Activated CD4-positive, alpha-beta memory T cell treated with anti-CD3 and anti-CD28 coated beads, Interleukin-2, amount 10 ng/mL, durations not matched to agents 7 days and 5 days (primary cell): ENCODE measurements at regions not wholly inside any gene's neighbourhood (a gene's known extent, or its start where the extent isn't known, plus 50 kb on each side); places are given as distances from the start of the nearest gene placed in this dataset.

Source experiments
- CTCF ChIA-PET: fragments of 350-600 bp; sonication (Branson Sonifier 250); formaldehyde crosslinking; loops from one replicate; lab custom pipeline; 2021; ENCODE audit warnings: antibody characterized with exemption, inconsistent platforms; lab: Charles Lee
- POLR2A ChIA-PET: fragments of 350-600 bp; sonication (Branson Sonifier 250); formaldehyde crosslinking; loops from one replicate; lab custom pipeline; 2021; ENCODE audit warnings: antibody characterized with exemption; lab: Charles Lee
- DNase-seq: peaks from one replicate; pipeline ENCODE4 v3.0.0-alpha.2; 2020
- H3K27ac Mint-ChIP-seq: one replicate; pipeline ENCODE4 v1.8.0; 2021; ENCODE audit warnings: mild to moderate bottlenecking, mixed read lengths
- H3K27me3 Mint-ChIP-seq: one replicate; pipeline ENCODE4 v1.8.0; 2021; ENCODE audit warnings: mixed read lengths
- H3K36me3 Mint-ChIP-seq: one replicate; pipeline ENCODE4 v1.8.0; 2021; ENCODE audit warnings: low read depth, mixed read lengths
- H3K4me1 Mint-ChIP-seq: one replicate; pipeline ENCODE4 v1.8.0; 2021; ENCODE audit warnings: mixed read lengths
- H3K4me3 Mint-ChIP-seq: one replicate; pipeline ENCODE4 v1.8.0; 2021; ENCODE audit warnings: mild to moderate bottlenecking, mixed read lengths
- H3K9me3 Mint-ChIP-seq: one replicate; pipeline ENCODE4 v1.8.0; 2021; ENCODE audit warnings: mixed read lengths

GRCh38 chr2:126802316-126802715, 96.4 kb upstream of the TEX51 start:
- H3K27me3 Mint-ChIP-seq: peaks cover 3% of the 10 kb centered on the region
- no peaks in the 10 kb centered on the region for H3K36me3 Mint-ChIP-seq
- no peak overlapping the region for H3K27ac Mint-ChIP-seq
- POLR2A ChIA-PET: no interaction called here
- H3K4me1 Mint-ChIP-seq: no peaks in the 10 kb centered on the region
- CTCF ChIA-PET: no interaction called here
- DNase-seq: no peak
- H3K9me3 Mint-ChIP-seq: no peaks in the 10 kb centered on the region
- H3K4me3 Mint-ChIP-seq: no peak overlapping the region

DNA sequence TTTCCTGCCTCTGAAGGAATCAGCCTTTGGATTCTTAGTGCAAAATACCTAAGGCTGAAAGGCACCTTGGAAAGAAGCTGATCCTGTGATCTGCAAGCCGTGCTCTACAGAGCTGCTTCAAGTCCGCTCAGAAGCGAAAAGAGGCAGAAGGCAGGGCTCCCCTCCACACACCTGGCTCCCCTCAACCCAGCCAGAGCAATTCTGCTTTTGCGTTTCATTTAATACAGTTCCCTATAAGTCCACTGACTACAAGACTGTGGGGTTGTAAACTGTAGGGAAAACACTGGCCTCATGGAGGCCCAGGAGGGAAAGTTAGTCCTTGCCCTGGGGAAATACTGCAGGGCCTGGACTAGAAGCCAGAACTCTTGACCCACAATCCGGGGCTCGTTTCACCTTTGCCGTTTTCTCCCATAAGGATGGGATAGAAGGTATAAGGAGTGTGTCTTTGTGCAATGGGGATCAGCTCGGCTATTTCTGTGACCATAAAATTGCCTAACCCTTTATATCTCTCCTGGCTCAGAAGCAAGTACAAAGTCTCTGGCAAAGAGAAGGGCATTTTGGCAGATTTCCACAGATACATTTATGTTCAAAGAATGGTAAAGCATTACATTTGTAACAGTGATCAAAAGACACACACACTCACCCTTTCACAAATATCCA, 95.8 kb upstream of the TEX51 start:
- Mint-ChIP-seq H3K4me1 (no peaks in the 10 kb centered on the region), H3K27me3 (peaks cover 3% of the 10 kb centered on the region), H3K9me3 (no peaks in the 10 kb centered on the region), H3K4me3 (no peak overlapping the region), H3K27ac (no peak overlapping the region), H3K36me3 (no peaks in the 10 kb centered on the region)
- CTCF ChIA-PET: no interaction called here
- DNase-seq: no peak
- POLR2A ChIA-PET: no interaction called here

DNA sequence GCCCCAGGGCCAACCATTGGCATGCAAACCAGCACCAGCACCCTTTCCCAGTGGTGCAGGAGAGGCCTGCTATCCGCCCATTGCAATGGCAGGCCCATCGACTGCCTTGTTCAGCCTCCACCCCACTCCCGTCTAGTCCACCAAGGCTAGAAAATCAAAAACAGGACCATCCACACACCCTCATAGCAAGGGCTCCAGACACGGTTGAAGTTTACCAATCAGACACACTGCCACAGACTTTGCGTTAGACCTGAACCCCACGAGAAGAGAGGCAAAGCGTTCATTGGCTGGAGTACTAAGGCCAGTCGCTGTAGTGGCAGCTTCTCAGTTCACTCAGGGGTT, 95.3 kb upstream of the TEX51 start:
- ChIA-PET POLR2A (no interaction called here), CTCF (no interaction called here)
- no peak overlapping the region for H3K27ac Mint-ChIP-seq
- no peak overlapping the region for H3K4me3 Mint-ChIP-seq
- DNase-seq: no peak
- no peaks in the 10 kb centered on the region for H3K9me3 Mint-ChIP-seq
- no peaks in the 10 kb centered on the region for H3K36me3 Mint-ChIP-seq
- peaks cover 3% of the 10 kb centered on the region for H3K27me3 Mint-ChIP-seq
- H3K4me1 Mint-ChIP-seq: no peaks in the 10 kb centered on the region

GRCh38 chr2:126804347-126804746, 94.3 kb upstream of the TEX51 start:
- Mint-ChIP-seq H3K4me3 (no peak overlapping the region), H3K27ac (no peak overlapping the region), H3K4me1 (no peaks in the 10 kb centered on the region), H3K36me3 (no peaks in the 10 kb centered on the region), H3K27me3 (peaks cover 3% of the 10 kb centered on the region), H3K9me3 (no peaks in the 10 kb centered on the region)
- CTCF ChIA-PET: no interaction called here
- DNase-seq: no peak
- POLR2A ChIA-PET: no interaction called here

DNA sequence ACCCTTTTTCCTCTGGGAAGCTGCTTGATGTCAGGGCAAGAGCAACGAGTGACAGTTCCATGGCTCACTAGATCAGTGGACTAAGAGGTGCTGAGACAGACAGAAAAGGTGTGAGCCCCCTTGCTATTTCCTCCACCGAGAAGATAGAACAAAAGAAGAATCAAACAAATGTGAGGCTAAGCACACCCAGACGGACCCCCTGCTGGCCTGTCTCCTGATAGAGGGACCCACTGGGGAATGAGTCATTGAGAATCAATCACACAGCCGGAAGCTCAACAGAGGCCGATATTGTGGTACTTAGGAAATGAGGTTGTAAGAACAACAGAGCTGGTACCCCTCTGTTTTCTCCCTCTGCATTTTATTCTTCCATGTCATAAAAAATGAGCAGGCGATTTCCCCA, 89.8 kb upstream of the TEX51 start:
- Mint-ChIP-seq H3K27ac (no peak overlapping the region), H3K9me3 (no peaks in the 10 kb centered on the region), H3K4me3 (no peak overlapping the region), H3K36me3 (no peaks in the 10 kb centered on the region), H3K4me1 (no peaks in the 10 kb centered on the region), H3K27me3 (peaks cover 7% of the 10 kb centered on the region)
- DNase-seq: no peak
- POLR2A ChIA-PET: no interaction called here
- CTCF ChIA-PET: no interaction called here

- Mint-ChIP-seq H3K27ac (no peak overlapping the region), H3K36me3 (no peaks in the 10 kb centered on the region), H3K4me3 (no peak overlapping the region), H3K27me3 (peaks cover 8% of the 10 kb centered on the region), H3K4me1 (no peaks in the 10 kb centered on the region), H3K9me3 (no peaks in the 10 kb centered on the region)
- CTCF ChIA-PET: no interaction called here
- POLR2A ChIA-PET: no interaction called here
- no peak for DNase-seq
These were observed 89.3 kb upstream of the TEX51 start for GRCh38 chr2:126809340-126809739.

DNA sequence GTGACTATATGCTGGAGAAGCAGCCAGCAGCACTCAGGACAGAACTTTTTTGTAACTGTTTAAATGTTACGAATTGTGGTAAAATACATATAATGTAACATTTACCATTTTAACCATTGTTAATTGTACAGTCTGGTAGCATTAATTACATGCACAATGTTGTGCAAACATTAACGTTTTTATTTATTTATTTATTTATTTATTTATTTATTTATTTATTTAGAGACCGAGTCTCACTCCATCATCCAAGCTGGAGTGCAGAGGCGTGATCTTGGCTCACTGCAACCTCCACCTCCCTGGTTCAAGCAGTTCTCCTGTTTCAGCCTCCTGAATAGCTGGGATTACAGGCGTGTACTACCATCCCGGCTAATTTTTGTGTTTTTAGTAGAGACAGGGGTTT, 88.7 kb upstream of the TEX51 start:
- CTCF ChIA-PET: no interaction called here
- POLR2A ChIA-PET: no interaction called here
- no peak for DNase-seq
- no peaks in the 10 kb centered on the region for H3K4me1 Mint-ChIP-seq
- H3K9me3 Mint-ChIP-seq: no peaks in the 10 kb centered on the region
- H3K4me3 Mint-ChIP-seq: no peak overlapping the region
- peaks cover 15% of the 10 kb centered on the region for H3K27me3 Mint-ChIP-seq
- H3K27ac Mint-ChIP-seq: no peak overlapping the region
- no peaks in the 10 kb centered on the region for H3K36me3 Mint-ChIP-seq

- H3K4me1 Mint-ChIP-seq: no peaks in the 10 kb centered on the region
- H3K27ac Mint-ChIP-seq: no peak overlapping the region
- peaks cover 24% of the 10 kb centered on the region for H3K27me3 Mint-ChIP-seq
- no peak overlapping the region for H3K4me3 Mint-ChIP-seq
- CTCF ChIA-PET: no interaction called here
- H3K36me3 Mint-ChIP-seq: no peaks in the 10 kb centered on the region
- no peak for DNase-seq
- POLR2A ChIA-PET: no interaction called here
- H3K9me3 Mint-ChIP-seq: no peaks in the 10 kb centered on the region
These were observed 87.6 kb upstream of the TEX51 start for GRCh38 chr2:126811101-126811500.

DNA sequence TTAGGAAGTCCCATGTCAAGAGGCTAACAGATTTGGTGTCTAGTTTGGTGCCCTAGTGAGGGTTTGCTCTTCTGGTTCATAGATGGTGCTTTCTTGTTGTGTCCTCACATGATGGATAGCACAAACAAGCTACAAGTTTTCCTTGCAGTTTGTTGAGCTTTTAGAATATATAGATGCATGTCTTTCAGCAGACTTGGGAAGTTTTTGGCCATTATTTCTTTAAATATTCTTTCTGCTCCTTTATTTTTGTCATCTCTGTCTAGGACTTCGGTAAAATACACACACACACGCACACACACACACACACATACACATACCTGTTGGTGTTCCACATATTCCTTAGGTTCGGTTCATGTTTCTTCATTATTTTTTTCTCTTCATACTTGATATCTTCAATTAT, 81.5 kb upstream of the TEX51 start:
- DNase-seq: no peak
- Mint-ChIP-seq H3K27me3 (peaks cover 34% of the 10 kb centered on the region), H3K36me3 (no peaks in the 10 kb centered on the region), H3K27ac (no peak overlapping the region), H3K4me1 (no peaks in the 10 kb centered on the region), H3K9me3 (peaks cover 2% of the 10 kb centered on the region), H3K4me3 (no peak overlapping the region)
- CTCF ChIA-PET: no interaction called here
- POLR2A ChIA-PET: no interaction called here

DNA sequence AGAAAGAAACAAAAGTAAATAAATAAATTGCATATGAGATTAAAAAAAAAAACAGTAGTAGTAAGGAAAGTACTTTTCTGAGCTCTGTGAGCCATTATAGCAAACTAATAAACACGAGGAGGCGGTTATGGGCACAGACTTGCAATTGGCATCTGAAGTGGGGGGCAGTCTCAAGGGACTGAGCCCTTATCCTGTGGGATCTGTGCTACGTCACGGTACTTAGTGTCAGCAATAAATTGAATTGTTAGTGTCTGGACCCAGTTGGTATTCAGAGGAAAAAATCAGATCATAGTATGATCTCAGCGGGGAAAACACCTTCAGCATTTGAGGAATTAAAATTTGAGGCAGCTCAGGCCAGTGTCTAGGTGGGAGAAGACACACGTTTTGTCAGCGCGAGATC, 76.6 kb upstream of the TEX51 start:
- Mint-ChIP-seq H3K4me3 (no peak overlapping the region), H3K27ac (no peak overlapping the region), H3K4me1 (no peaks in the 10 kb centered on the region), H3K36me3 (no peaks in the 10 kb centered on the region), H3K9me3 (peaks cover 2% of the 10 kb centered on the region), H3K27me3 (peaks cover 14% of the 10 kb centered on the region)
- ChIA-PET POLR2A (no interaction called here), CTCF (no interaction called here)
- DNase-seq: no peak

- H3K36me3 Mint-ChIP-seq: no peaks in the 10 kb centered on the region
- H3K4me3 Mint-ChIP-seq: no peak overlapping the region
- ChIA-PET CTCF (no interaction called here), POLR2A (no interaction called here)
- no peaks in the 10 kb centered on the region for H3K9me3 Mint-ChIP-seq
- H3K4me1 Mint-ChIP-seq: no peaks in the 10 kb centered on the region
- H3K27me3 Mint-ChIP-seq: peaks cover 9% of the 10 kb centered on the region
- no peak for DNase-seq
- H3K27ac Mint-ChIP-seq: no peak overlapping the region
These were observed 75.8 kb upstream of the TEX51 start for GRCh38 chr2:126822921-126823320.

DNA sequence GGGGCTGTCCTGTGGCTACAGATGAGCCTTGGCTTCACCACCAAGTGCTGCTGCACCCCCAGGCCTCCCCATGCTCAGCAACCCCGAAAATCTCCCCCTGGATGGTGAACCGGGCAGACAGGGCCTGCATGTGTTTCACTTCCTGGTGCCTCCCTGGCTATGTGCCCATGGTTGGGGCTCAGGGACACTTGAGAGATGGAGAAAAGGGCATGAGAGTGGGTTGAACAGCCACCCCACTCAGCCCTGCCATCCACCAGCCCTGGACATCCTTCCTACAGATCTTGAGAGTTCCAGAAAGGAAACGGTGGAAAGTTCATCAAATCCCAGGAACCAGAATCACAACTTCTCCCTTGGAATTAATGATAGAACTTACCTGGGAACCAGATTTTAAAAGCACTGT, 74.7 kb upstream of the TEX51 start:
- Mint-ChIP-seq H3K36me3 (no peaks in the 10 kb centered on the region), H3K27me3 (peaks cover 3% of the 10 kb centered on the region), H3K9me3 (no peaks in the 10 kb centered on the region), H3K4me3 (no peak overlapping the region), H3K4me1 (no peaks in the 10 kb centered on the region), H3K27ac (no peak overlapping the region)
- CTCF ChIA-PET: no interaction called here
- DNase-seq: no peak
- POLR2A ChIA-PET: interaction anchor here (0.5 kb wide), 1 partner anchor 203 kb away, joined by 3 read pairs; no protein-coding TSS in a partner anchor

DNA sequence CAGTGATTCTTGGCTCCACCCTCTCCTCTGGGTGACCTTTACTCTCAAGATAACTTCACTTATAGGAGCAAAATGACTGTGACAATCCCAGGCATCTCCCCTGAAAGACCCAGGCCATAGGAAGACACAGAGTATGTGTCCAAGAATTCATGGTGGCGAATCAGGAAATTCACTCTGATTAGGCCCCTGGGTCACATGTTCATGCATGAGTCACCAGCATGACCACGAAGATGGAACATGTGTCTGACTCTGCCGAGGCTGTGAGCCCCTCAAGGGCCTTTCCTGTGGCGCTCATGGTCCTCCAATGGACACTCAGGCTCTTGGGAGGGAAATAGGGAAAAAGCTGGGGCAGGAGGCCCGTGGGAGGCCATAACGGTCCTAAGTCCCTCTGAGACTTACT, 74.0 kb upstream of the TEX51 start:
- no peak for DNase-seq
- peaks cover 4% of the 10 kb centered on the region for H3K27me3 Mint-ChIP-seq
- CTCF ChIA-PET: no interaction called here

DNA sequence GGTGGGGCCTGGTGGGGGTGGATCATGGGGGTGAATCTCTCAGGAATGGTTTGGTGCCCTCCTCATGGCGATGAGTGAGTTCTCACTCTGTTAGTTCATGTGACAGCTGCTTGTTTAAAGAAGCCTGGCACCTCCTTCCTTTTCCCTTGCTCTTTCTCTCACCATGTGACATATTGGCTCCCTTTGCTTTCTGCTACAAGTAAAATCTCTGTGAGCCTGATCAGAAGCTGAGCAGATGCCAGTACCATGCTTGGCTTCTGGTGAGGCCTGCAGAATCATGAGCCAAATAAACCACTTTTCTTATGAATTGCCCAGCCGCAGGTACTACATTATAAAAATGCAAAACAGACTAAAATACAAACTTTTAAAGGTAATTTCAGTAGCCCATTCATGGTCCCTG, 73.4 kb upstream of the TEX51 start:
- Mint-ChIP-seq H3K27ac (no peak overlapping the region), H3K4me3 (no peak overlapping the region), H3K36me3 (no peaks in the 10 kb centered on the region), H3K9me3 (no peaks in the 10 kb centered on the region), H3K27me3 (peaks cover 2% of the 10 kb centered on the region), H3K4me1 (no peaks in the 10 kb centered on the region)
- ChIA-PET CTCF (no interaction called here), POLR2A (no interaction called here)
- DNase-seq: no peak

More for the DNA sequence above, 74.0 kb upstream of the TEX51 start:
- POLR2A ChIA-PET: no interaction called here
- Mint-ChIP-seq H3K9me3 (no peaks in the 10 kb centered on the region), H3K36me3 (no peaks in the 10 kb centered on the region), H3K4me1 (no peaks in the 10 kb centered on the region), H3K4me3 (no peak overlapping the region), H3K27ac (no peak overlapping the region)
